ENCODE measurements at regions not wholly inside any gene's neighbourhood (a gene's known extent, or its start where the extent isn't known, plus 50 kb on each side); places are given as distances from the start of the nearest gene placed in this dataset.

GRCh38 chr3:162111861-162112260, 615.3 kb downstream of the OTOL1 start:
- no TSS peak for BruUV-seq (replicated peaks)
- CTCF ChIA-PET = no interaction called here
- Histone ChIP-seq H3K36me3 (ENCODE audit: insufficient read depth, low read length, poor library complexity, severe bottlenecking) (no peaks in the 10 kb centered on the region), H3K27ac (ENCODE audit: low read depth, low read length, poor library complexity, severe bottlenecking) (peak overlapping the region; percentile 45), H3K9me3 (ENCODE audit: low read depth, low read length, poor library complexity, severe bottlenecking) (no peaks in the 10 kb centered on the region), H3K27me3 (replicated peaks; ENCODE audit: insufficient read depth, low read depth, low read length, poor library complexity) (no peaks in the 10 kb centered on the region), H3K4me3 (ENCODE audit: low read depth, low read length, poor library complexity, severe bottlenecking) (no peak overlapping the region), H3K4me1 (ENCODE audit: insufficient read depth, low read length, poor library complexity, severe bottlenecking) (peaks cover 40% of the 10 kb centered on the region)
- intact Hi-C loops (cut with micrococcal nuclease; ENCODE audit: unreplicated experiment) = loop anchor here (1.0 kb wide), 1 partner anchor 162 kb away; no protein-coding TSS in a partner anchor
- POLR2A ChIA-PET (ENCODE audit: low non-redundant PET) = no interaction called here
- DNase-seq (ENCODE audit: low spot score) = peak; percentile 91
- no peak for TF ChIP-seq CTCF (conservative IDR thresholded peaks at IDR 0.05; ENCODE audit: low read depth, low read length)
- no peak for TF ChIP-seq EZH2 (IDR thresholded peaks at IDR 0.05; ENCODE audit: borderline replicate concordance, low read depth, low read length, poor library complexity, severe bottlenecking)

- intact Hi-C loops (cut with micrococcal nuclease; ENCODE audit: unreplicated experiment) = loop anchor here (1.0 kb wide), 1 partner anchor 162 kb away; no protein-coding TSS in a partner anchor
- ChIA-PET CTCF (no interaction called here), POLR2A (ENCODE audit: low non-redundant PET) (no interaction called here)
- TF ChIP-seq EZH2 (IDR thresholded peaks at IDR 0.05; ENCODE audit: borderline replicate concordance, low read depth, low read length, poor library complexity, severe bottlenecking) (no peak), CTCF (conservative IDR thresholded peaks at IDR 0.05; ENCODE audit: low read depth, low read length) (no peak)
- BruUV-seq (replicated peaks) = no TSS peak
- peak overlapping the region; percentile 45 for H3K27ac ChIP-seq (ENCODE audit: low read depth, low read length, poor library complexity, severe bottlenecking)
- H3K36me3 ChIP-seq (ENCODE audit: insufficient read depth, low read length, poor library complexity, severe bottlenecking) = no peaks in the 10 kb centered on the region
- peak; percentile 57 for DNase-seq (ENCODE audit: low spot score)
- H3K4me3 ChIP-seq (ENCODE audit: low read depth, low read length, poor library complexity, severe bottlenecking) = no peak overlapping the region
- no peaks in the 10 kb centered on the region for H3K9me3 ChIP-seq (ENCODE audit: low read depth, low read length, poor library complexity, severe bottlenecking)
- peaks cover 43% of the 10 kb centered on the region for H3K4me1 ChIP-seq (ENCODE audit: insufficient read depth, low read length, poor library complexity, severe bottlenecking)
- H3K27me3 ChIP-seq (replicated peaks; ENCODE audit: insufficient read depth, low read depth, low read length, poor library complexity) = no peaks in the 10 kb centered on the region
These were observed 616.1 kb downstream of the OTOL1 start for GRCh38 chr3:162112719-162113118.

- Histone ChIP-seq H3K27ac (ENCODE audit: low read depth, low read length, poor library complexity, severe bottlenecking) (no peak overlapping the region), H3K4me3 (ENCODE audit: low read depth, low read length, poor library complexity, severe bottlenecking) (no peak overlapping the region), H3K36me3 (ENCODE audit: insufficient read depth, low read length, poor library complexity, severe bottlenecking) (no peaks in the 10 kb centered on the region), H3K4me1 (ENCODE audit: insufficient read depth, low read length, poor library complexity, severe bottlenecking) (peaks cover 13% of the 10 kb centered on the region), H3K27me3 (replicated peaks; ENCODE audit: insufficient read depth, low read depth, low read length, poor library complexity) (no peaks in the 10 kb centered on the region), H3K9me3 (ENCODE audit: low read depth, low read length, poor library complexity, severe bottlenecking) (no peaks in the 10 kb centered on the region)
- ChIA-PET POLR2A (ENCODE audit: low non-redundant PET) (interaction anchor here (0.6 kb wide), 1 partner anchor 1369 kb away, joined by 3 read pairs; no protein-coding TSS in a partner anchor), CTCF (interaction anchor here (0.6 kb wide), 1 partner anchor 260 kb away, joined by 3 read pairs; no protein-coding TSS in a partner anchor)
- no peak for DNase-seq (ENCODE audit: low spot score)
- intact Hi-C loops (cut with micrococcal nuclease; ENCODE audit: unreplicated experiment) = no loop called here
- TF ChIP-seq CTCF (conservative IDR thresholded peaks at IDR 0.05; ENCODE audit: low read depth, low read length) (no peak), EZH2 (IDR thresholded peaks at IDR 0.05; ENCODE audit: borderline replicate concordance, low read depth, low read length, poor library complexity, severe bottlenecking) (no peak)
- no TSS peak for BruUV-seq (replicated peaks)
These were observed 621.4 kb downstream of the OTOL1 start for GRCh38 chr3:162117961-162118360.

All from A673 (cell line).